ENCODE measurements at regions not wholly inside any gene's neighbourhood (a gene's known extent, or its start where the extent isn't known, plus 50 kb on each side); places are given as distances from the start of the nearest gene placed in this dataset.

DNA sequence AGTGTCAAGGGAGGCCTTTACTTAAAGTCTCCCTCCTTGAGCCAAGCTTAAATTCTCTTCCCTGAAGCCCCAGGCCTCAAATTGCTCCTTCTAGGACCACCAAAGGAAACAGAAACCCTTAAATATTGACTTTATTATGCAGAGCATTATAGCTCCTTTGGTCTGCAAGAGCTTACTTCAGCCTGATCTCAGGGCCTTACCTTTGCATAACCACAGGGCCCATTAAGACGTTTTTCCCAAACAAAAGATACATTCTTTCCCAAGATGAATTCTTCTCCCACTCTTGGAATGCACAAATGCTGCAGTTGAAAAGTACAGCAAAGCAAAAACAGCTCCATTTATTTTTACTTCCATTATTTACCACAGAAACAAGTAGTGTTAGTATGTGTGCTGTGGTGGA lies 130.8 kb downstream of the B3GNT2 start:
- in situ Hi-C loops (cut with MboI) (no loop called here), intact Hi-C loops (cut with micrococcal nuclease) (no loop called here)
- Histone ChIP-seq H3K36me3 (ENCODE audit: control insufficient read depth, insufficient read depth, low read length) (no peaks in the 10 kb centered on the region), H3K9me3 (replicated peaks; ENCODE audit: control insufficient read depth, insufficient read depth, low read depth, low read length) (peaks cover 4% of the 10 kb centered on the region; the same call in 1 of the 2 replicates), H3K4me3 (no peak overlapping the region), H3K9ac (ENCODE audit: insufficient read depth in 1 of 2, low read depth in 2 of 2, low read length in 2 of 2) (no peak overlapping the region), H3K27me3 (ENCODE audit: control insufficient read depth in 2 of 2, insufficient read depth in 2 of 2, low read length in 2 of 2) (no peaks in the 10 kb centered on the region), H3K4me1 (replicated peaks in 1 of 2; ENCODE audit: control insufficient read depth in 2 of 2, insufficient read depth in 2 of 2, low read length in 2 of 2) (no peaks in the 10 kb centered on the region; a peak in 1 of 5 replicates), H3K27ac (ENCODE audit: extremely low read depth, low read depth, low read length) (no peak overlapping the region), H4K20me1 (replicated peaks; ENCODE audit: control insufficient read depth, insufficient read depth, low read length) (no peaks in the 10 kb centered on the region), H3K79me2 (ENCODE audit: control insufficient read depth, insufficient read depth, low read length) (no peaks in the 10 kb centered on the region), H3K4me2 (ENCODE audit: insufficient read depth, low read length) (no peak overlapping the region), H2AFZ (ENCODE audit: low read depth, low read length) (no peak overlapping the region), H3K9me1 (ENCODE audit: control insufficient read depth, insufficient read depth, low read length) (no peaks in the 10 kb centered on the region)
- CTCF ChIA-PET (ENCODE audit: low intra/inter-chr PET ratio) = no interaction called here
- FAIRE-seq (no peak), DNase-seq (ENCODE audit: extremely low read depth in 1 of 4, low spot score in 3 of 4) (no peak), ATAC-seq (no peak)
- TF ChIP-seq, protein P1, sequence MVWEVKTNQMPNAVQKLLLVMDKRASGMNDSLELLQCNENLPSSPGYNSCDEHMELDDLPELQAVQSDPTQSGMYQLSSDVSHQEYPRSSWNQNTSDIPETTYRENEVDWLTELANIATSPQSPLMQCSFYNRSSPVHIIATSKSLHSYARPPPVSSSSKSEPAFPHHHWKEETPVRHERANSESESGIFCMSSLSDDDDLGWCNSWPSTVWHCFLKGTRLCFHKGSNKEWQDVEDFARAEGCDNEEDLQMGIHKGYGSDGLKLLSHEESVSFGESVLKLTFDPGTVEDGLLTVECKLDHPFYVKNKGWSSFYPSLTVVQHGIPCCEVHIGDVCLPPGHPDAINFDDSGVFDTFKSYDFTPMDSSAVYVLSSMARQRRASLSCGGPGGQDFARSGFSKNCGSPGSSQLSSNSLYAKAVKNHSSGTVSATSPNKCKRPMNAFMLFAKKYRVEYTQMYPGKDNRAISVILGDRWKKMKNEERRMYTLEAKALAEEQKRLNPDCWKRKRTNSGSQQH (CRISPR knock-in tag; IDR thresholded peaks at IDR 0.05) = no peak
- no peak for TF ChIP-seq IFI16 (CRISPR knock-in tag; IDR thresholded peaks at IDR 0.05)
- TF ChIP-seq CSDE1 (IDR thresholded peaks at IDR 0.05) = no peak
- TF ChIP-seq, protein P2, sequence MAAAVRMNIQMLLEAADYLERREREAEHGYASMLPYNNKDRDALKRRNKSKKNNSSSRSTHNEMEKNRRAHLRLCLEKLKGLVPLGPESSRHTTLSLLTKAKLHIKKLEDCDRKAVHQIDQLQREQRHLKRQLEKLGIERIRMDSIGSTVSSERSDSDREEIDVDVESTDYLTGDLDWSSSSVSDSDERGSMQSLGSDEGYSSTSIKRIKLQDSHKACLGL (CRISPR knock-in tag; IDR thresholded peaks at IDR 0.05; ENCODE audit: borderline replicate concordance, poor library complexity, severe bottlenecking) = no peak
- TF ChIP-seq, protein P3, sequence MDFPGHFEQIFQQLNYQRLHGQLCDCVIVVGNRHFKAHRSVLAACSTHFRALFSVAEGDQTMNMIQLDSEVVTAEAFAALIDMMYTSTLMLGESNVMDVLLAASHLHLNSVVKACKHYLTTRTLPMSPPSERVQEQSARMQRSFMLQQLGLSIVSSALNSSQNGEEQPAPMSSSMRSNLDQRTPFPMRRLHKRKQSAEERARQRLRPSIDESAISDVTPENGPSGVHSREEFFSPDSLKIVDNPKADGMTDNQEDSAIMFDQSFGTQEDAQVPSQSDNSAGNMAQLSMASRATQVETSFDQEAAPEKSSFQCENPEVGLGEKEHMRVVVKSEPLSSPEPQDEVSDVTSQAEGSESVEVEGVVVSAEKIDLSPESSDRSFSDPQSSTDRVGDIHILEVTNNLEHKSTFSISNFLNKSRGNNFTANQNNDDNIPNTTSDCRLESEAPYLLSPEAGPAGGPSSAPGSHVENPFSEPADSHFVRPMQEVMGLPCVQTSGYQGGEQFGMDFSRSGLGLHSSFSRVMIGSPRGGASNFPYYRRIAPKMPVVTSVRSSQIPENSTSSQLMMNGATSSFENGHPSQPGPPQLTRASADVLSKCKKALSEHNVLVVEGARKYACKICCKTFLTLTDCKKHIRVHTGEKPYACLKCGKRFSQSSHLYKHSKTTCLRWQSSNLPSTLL (IDR thresholded peaks at IDR 0.05) = no peak
- TF ChIP-seq NEUROD1 (IDR thresholded peaks at IDR 0.05; ENCODE audit: borderline replicate concordance, low read depth, low read length, partially characterized antibody) = no peak
- no peak for TF ChIP-seq ZNF324 (CRISPR knock-in tag; IDR thresholded peaks at IDR 0.05)
- no peak for TF ChIP-seq RBBP5 (IDR thresholded peaks at IDR 0.05; ENCODE audit: borderline replicate concordance, insufficient read depth, low read length, poor library complexity, severe bottlenecking)
- TF ChIP-seq KLF6 (CRISPR knock-in tag; IDR thresholded peaks at IDR 0.05; ENCODE audit: borderline replicate concordance) = no peak
- TF ChIP-seq FOSL1 (tag; conservative IDR thresholded peaks at IDR 0.05) = no peak
- no peak for TF ChIP-seq ZNF197 (CRISPR knock-in tag; IDR thresholded peaks at IDR 0.05; ENCODE audit: low read depth)
- WGBS (ENCODE audit: insufficient coverage, low coverage, missing lambda C conversion rate) = 33% methylated on average over 1 of the region's 1 CpG
- POLR2A ChIA-PET = interaction anchor here (0.7 to 1.6 kb wide), 3 partner anchors 13 to 1274 kb away, joined by 3 to 6 read pairs (median 4); no protein-coding TSS in a partner anchor
- no TSS peak for BruUV-seq (replicated peaks)
